H1 (cell line): ENCODE measurements at regions not wholly inside any gene's neighbourhood (a gene's known extent, or its start where the extent isn't known, plus 50 kb on each side); places are given as distances from the start of the nearest gene placed in this dataset.

Experiments
- CTCF ChIA-PET: fragments of 300-600 bp; sonication (Branson Sonifier 250); formaldehyde crosslinking; loops from one replicate; lab custom pipeline; 2021; ENCODE audit not compliant: partially characterized antibody; lab: Charles Lee
- POLR2A ChIA-PET: fragments of 300-600 bp; sonication (Branson Sonifier 250); formaldehyde crosslinking; loops from one replicate; lab custom pipeline; 2021; ENCODE audit warnings: inconsistent platforms; ENCODE audit not compliant: partially characterized antibody; lab: Charles Lee
- DNase-seq, 2 experiments: peaks; one replicate each; pipeline versions ENCODE4 v3.0.0 to v3.0.0-alpha.2; 2010 to 2022; ENCODE audit warnings: low spot score in 2 of 2, low read depth in 1 of 2, mixed read lengths in 1 of 2
- FAIRE-seq: peaks from 2 replicates; lab custom pipeline; 2011; peaks lifted over from hg19 to GRCh38; lab: Jason Lieb, UNC
- H2AFZ ChIP-seq: 2 replicates; pipeline ENCODE4 v1.8.1; 2012; ENCODE audit warnings: low read length, inconsistent platforms
- H2AK5ac ChIP-seq: 2 replicates; pipeline ENCODE4 v1.6.1; 2013; ENCODE audit warnings: low read depth, low read length
- H2BK120ac ChIP-seq: replicated peaks from 2 replicates; pipeline ENCODE3; 2013; ENCODE audit warnings: low read depth, low read length, inconsistent platforms
- H2BK12ac ChIP-seq: 2 replicates; pipeline ENCODE4 v1.6.1; 2013; ENCODE audit warnings: low read depth, low read length
- H2BK15ac ChIP-seq: 2 replicates; pipeline ENCODE4 v1.6.1; 2013; ENCODE audit warnings: low read length
- H2BK20ac ChIP-seq: 2 replicates; pipeline ENCODE4 v1.6.1; 2013; ENCODE audit warnings: low read length
- H2BK5ac ChIP-seq: 2 replicates; pipeline ENCODE4 v1.6.1; 2013; ENCODE audit warnings: low read depth, low read length
- H3K14ac ChIP-seq: 2 replicates; pipeline ENCODE4 v1.6.1; 2013; ENCODE audit warnings: inconsistent platforms; ENCODE audit not compliant: insufficient read length
- H3K18ac ChIP-seq: 2 replicates; pipeline ENCODE4 v1.6.1; 2013; ENCODE audit warnings: low read length; ENCODE audit errors: extremely low read depth
- H3K23ac ChIP-seq: 2 replicates; pipeline ENCODE4 v1.6.1; 2013; ENCODE audit warnings: inconsistent platforms; ENCODE audit not compliant: insufficient read length
- H3K23me2 ChIP-seq: 2 replicates; pipeline ENCODE4 v1.6.1; 2013; ENCODE audit warnings: low read depth, low read length
- H3K27ac ChIP-seq: 2 replicates; pipeline ENCODE4 v1.6.1; 2011; ENCODE audit warnings: low read depth, low read length, inconsistent platforms
- H3K27me3 ChIP-seq, 4 experiments: replicated peaks in 1 of 4; 1 replicate in 1 of 4; 2 replicates in 3 of 4; pipeline versions ENCODE4 v1.6.1 to v1.8.1; 2011 to 2013; ENCODE audit warnings: low read length in 3 of 4, mild to moderate bottlenecking in 3 of 4, inconsistent platforms in 2 of 4, mixed read lengths in 2 of 4, moderate library complexity in 1 of 4; ENCODE audit not compliant: control insufficient read depth in 3 of 4, insufficient read depth in 3 of 4; ENCODE audit errors: extremely low read depth in 1 of 4
- H3K36me3 ChIP-seq, 4 experiments: 2 replicates each; pipeline versions ENCODE4 v1.6.1 to v1.8.1; 2011 to 2013; ENCODE audit warnings: mild to moderate bottlenecking in 4 of 4, low read length in 3 of 4, moderate library complexity in 2 of 4, control low read depth in 1 of 4, inconsistent platforms in 1 of 4; ENCODE audit not compliant: insufficient read depth in 4 of 4, control insufficient read depth in 2 of 4
- H3K4ac ChIP-seq: replicated peaks from 2 replicates; pipeline ENCODE3; 2013; ENCODE audit warnings: low read length, low read depth, mixed read lengths, inconsistent platforms; ENCODE audit not compliant: insufficient read length
- H3K4me1 ChIP-seq, 4 experiments: replicated peaks in 1 of 4; 1 replicate in 1 of 4; 2 replicates in 3 of 4; pipeline versions ENCODE4 v1.6.1 to v1.8.1; 2011 to 2013; ENCODE audit warnings: low read length in 3 of 4, inconsistent platforms in 2 of 4, mixed read lengths in 1 of 4; ENCODE audit not compliant: insufficient read depth in 4 of 4, control insufficient read depth in 3 of 4
- H3K4me2 ChIP-seq, 2 experiments: 2 replicates each; pipeline versions ENCODE4 v1.6.1 to v1.8.1; 2011 to 2013; ENCODE audit warnings: low read depth in 2 of 2, low read length in 2 of 2, control low read depth in 1 of 2, inconsistent platforms in 1 of 2, mild to moderate bottlenecking in 1 of 2; ENCODE audit not compliant: insufficient read depth in 1 of 2
- H3K4me3 ChIP-seq, 4 experiments: fragments of 200-600, 300-600 bp in 1 of 4; sonication (generic), shearing (Covaris generic), sonication (Bioruptor Twin) in 1 of 4; 2 replicates each; pipeline versions ENCODE4 v1.5.1 to v1.8.1; 2011 to 2016; ENCODE audit warnings: low read length in 4 of 4, low read depth in 3 of 4, control low read depth in 2 of 4, inconsistent platforms in 2 of 4, mild to moderate bottlenecking in 2 of 4, mixed read lengths in 1 of 4, moderate library complexity in 1 of 4; ENCODE audit not compliant: insufficient read depth in 2 of 4; ENCODE audit errors: extremely low read depth in 1 of 4
- H3K56ac ChIP-seq: replicated peaks from 2 replicates; pipeline ENCODE3; 2013; ENCODE audit warnings: low read depth, mild to moderate bottlenecking, mixed read lengths, low read length, inconsistent platforms; ENCODE audit not compliant: insufficient read length
- H3K79me1 ChIP-seq: 2 replicates; pipeline ENCODE4 v1.6.1; 2013; ENCODE audit warnings: low read depth, low read length, control low read depth
- H3K79me2 ChIP-seq, 2 experiments: 2 replicates each; pipeline versions ENCODE4 v1.6.1 to v1.8.1; 2012 to 2013; ENCODE audit warnings: low read length in 2 of 2, mild to moderate bottlenecking in 2 of 2, inconsistent platforms in 1 of 2; ENCODE audit not compliant: insufficient read depth in 2 of 2, control insufficient read depth in 1 of 2
- H3K9ac ChIP-seq, 4 experiments: replicated peaks in 1 of 4; 1 replicate in 1 of 4; 2 replicates in 3 of 4; pipeline versions ENCODE4 v1.6.1 to v1.8.1; 2011 to 2013; ENCODE audit warnings: low read depth in 3 of 4, low read length in 3 of 4, control low read depth in 2 of 4, mild to moderate bottlenecking in 2 of 4, moderate library complexity in 2 of 4, inconsistent platforms in 1 of 4; ENCODE audit errors: extremely low read depth in 1 of 4
- H3K9me3 ChIP-seq, 2 experiments: 2 replicates each; pipeline versions ENCODE4 v1.6.1 to v1.8.1; 2012 to 2013; ENCODE audit warnings: mild to moderate bottlenecking in 2 of 2, moderate library complexity in 2 of 2, control low read depth in 1 of 2, inconsistent platforms in 1 of 2, low read depth in 1 of 2, low read length in 1 of 2, mixed read lengths in 1 of 2; ENCODE audit not compliant: insufficient read depth in 2 of 2
- H4K20me1 ChIP-seq, 2 experiments: replicated peaks in 1 of 2; 2 replicates each; pipeline versions ENCODE3 to v1.8.1; 2011 to 2013; ENCODE audit warnings: inconsistent platforms in 2 of 2, low read length in 2 of 2, mild to moderate bottlenecking in 1 of 2; ENCODE audit not compliant: insufficient read depth in 2 of 2, control insufficient read depth in 1 of 2
- H4K5ac ChIP-seq: 2 replicates; pipeline ENCODE4 v1.6.1; 2013; ENCODE audit warnings: low read length, low read depth, mixed read lengths, inconsistent platforms; ENCODE audit not compliant: insufficient read length
- H4K8ac ChIP-seq: 2 replicates; pipeline ENCODE4 v1.8.0; 2013; ENCODE audit warnings: mild to moderate bottlenecking, moderate library complexity, low read length, inconsistent platforms; ENCODE audit not compliant: insufficient read depth; ENCODE audit errors: extremely low read depth
- H4K91ac ChIP-seq: replicated peaks from 2 replicates; pipeline ENCODE3; 2013; ENCODE audit warnings: low read length, mixed read lengths, inconsistent platforms; ENCODE audit not compliant: insufficient read length
- CREB1 ChIP-seq: IDR thresholded peaks from 2 replicates; pipeline ENCODE4 v1.6.1; 2012; ENCODE audit warnings: inconsistent platforms
- EGR1 ChIP-seq: IDR thresholded peaks from 2 replicates; pipeline ENCODE4 v1.6.1; 2011; ENCODE audit warnings: low read depth, low read length, borderline replicate concordance
- JUND ChIP-seq: IDR thresholded peaks from 2 replicates; pipeline ENCODE4 v1.6.1; 2011; ENCODE audit warnings: mild to moderate bottlenecking, improper control_type of control experiment, low read length
- KDM1A ChIP-seq: fragments of 200-600, 300-600 bp; sonication (generic); IDR thresholded peaks from 2 replicates; pipeline ENCODE4 v1.7.1; 2016; ENCODE audit warnings: mild to moderate bottlenecking, low read length, borderline replicate concordance
- MAX ChIP-seq: IDR thresholded peaks from 2 replicates; pipeline ENCODE4 v1.6.1; 2012; ENCODE audit warnings: inconsistent platforms
- NANOG ChIP-seq: IDR thresholded peaks from 2 replicates; pipeline ENCODE4 v1.6.1; 2011; ENCODE audit warnings: low read length, low read depth, mild to moderate bottlenecking, inconsistent platforms; ENCODE audit not compliant: insufficient read depth, poor library complexity, severe bottlenecking
- POLR2AphosphoS5 ChIP-seq: IDR thresholded peaks from 2 replicates; pipeline ENCODE4 v1.6.1; 2011; ENCODE audit warnings: low read depth, low read length
- RAD21 ChIP-seq, 2 experiments: IDR thresholded peaks in 1 of 2; conservative IDR thresholded peaks in 1 of 2; 2 replicates each; pipeline ENCODE4 v1.6.1; 2011; ENCODE audit warnings: low read depth in 2 of 2, low read length in 2 of 2, improper control_type of control experiment in 1 of 2, inconsistent platforms in 1 of 2, mild to moderate bottlenecking in 1 of 2, moderate library complexity in 1 of 2
- SP4 ChIP-seq: IDR thresholded peaks from 2 replicates; pipeline ENCODE4 v1.6.1; 2012; ENCODE audit warnings: low read length, inconsistent platforms
- SUZ12 ChIP-seq: fragments of 200-600 bp; sonication (generic); IDR thresholded peaks from 2 replicates; pipeline ENCODE4 v1.6.1; 2012; ENCODE audit warnings: mild to moderate bottlenecking, inconsistent platforms, low read length, moderate library complexity, mixed read lengths
- TAF7 ChIP-seq: optimal IDR thresholded peaks from 2 replicates; pipeline ENCODE3; 2011; ENCODE audit warnings: low read depth, mild to moderate bottlenecking, inconsistent platforms, low read length, moderate library complexity, borderline replicate concordance
- TCF12 ChIP-seq: IDR thresholded peaks from 2 replicates; pipeline ENCODE4 v1.6.1; 2011; ENCODE audit warnings: low read depth, mild to moderate bottlenecking, low read length
- WGBS, 2 experiments: shearing (Covaris generic) in 1 of 2; methylation state at CpG; one replicate each; pipeline versions ENCODE4 v1.1.6 to v1.1.7; 2013 to 2015; ENCODE audit warnings: low lambda C conversion rate in 2 of 2, mixed read lengths in 2 of 2, inconsistent platforms in 1 of 2, low coverage in 1 of 2, missing lambda C conversion rate in 1 of 2; ENCODE audit not compliant: insufficient replicate concordance in 2 of 2, insufficient coverage in 1 of 2, insufficient read length in 1 of 2; ENCODE audit errors: extremely low coverage in 1 of 2, missing lambda C conversion rate in 1 of 2; 5-methylcytosine and 5-hydroxymethylcytosine counted together

- Histone ChIP-seq H3K79me1 (no peaks in the 10 kb centered on the region), H2BK15ac (no peak overlapping the region), H2BK12ac (no peak overlapping the region), H3K36me3 (no peaks in the 10 kb centered on the region), H4K91ac (no peak overlapping the region), H4K20me1 (peaks cover 0 to 10% of the 10 kb centered on the region in 2 experiments), H3K9ac (no peak overlapping the region), H2BK5ac (no peak overlapping the region), H3K4me3 (no peak overlapping the region), H2AK5ac (no peak overlapping the region), H3K79me2 (no peaks in the 10 kb centered on the region), H3K23me2 (no peaks in the 10 kb centered on the region), H3K14ac (no peak overlapping the region), H3K27ac (no peak overlapping the region), H4K5ac (no peak overlapping the region), H4K8ac (peak overlapping the region; percentile 91; the same call in 1 of the 2 replicates), H3K23ac (no peak overlapping the region), H2BK120ac (no peak overlapping the region), H3K4ac (no peak overlapping the region), H3K9me3 (no peaks in the 10 kb centered on the region), H3K18ac (no peak overlapping the region), H3K4me2 (peak overlapping the region in 1 of 2 experiments; percentile 50; a peak in 1 of 4 replicates), H2BK20ac (no peak overlapping the region), H3K4me1 (peaks cover 0 to 6% (median 0%) of the 10 kb centered on the region in 4 experiments; a peak in 1 of 7 replicates), H3K56ac (no peak overlapping the region), H2AFZ (no peak overlapping the region), H3K27me3 (peaks cover 19 to 54% (median 52%) of the 10 kb centered on the region in 4 experiments)
- 9 to 100% methylated on average over 1 to 16 of the region's 16 CpGs for WGBS, 2 experiments
- ChIA-PET CTCF (interaction anchor here (0.5 to 5.3 kb wide), 64 partner anchors 12 to 1110 kb away, joined by 3 to 69 read pairs (median 4); no protein-coding TSS in a partner anchor), POLR2A (interaction anchor here (1.1 kb wide), 1 partner anchor 35 kb away, joined by 3 read pairs; no protein-coding TSS in a partner anchor)
- FAIRE-seq (peak; percentile 86), DNase-seq (peak; percentile 31 to 93)
- TF ChIP-seq NANOG (no peak), TAF7 (peak; percentile 32), TCF12 (peak; percentile 80; the same call in 1 of the 2 replicates), MAX (0 out of 2 replicates have a peak, but pooled peaks have one; percentile 30), EGR1 (0 out of 2 replicates have a peak, but pooled peaks have one; percentile 39), RAD21 (IDR thresholded peaks at IDR 0.05 in 1 of 2, conservative IDR thresholded peaks at IDR 0.05 in 1 of 2; ENCODE audit: low read depth in 2 of 2, low read length in 2 of 2) (peak; percentile 99 to 100), SP4 (0 out of 2 replicates have a peak, but pooled peaks have one; percentile 45), CREB1 (no peak), POLR2AphosphoS5 (peak; percentile 81), KDM1A (0 out of 2 replicates have a peak, but pooled peaks have one; percentile 34), SUZ12 (no peak), JUND (peak; percentile 51)
These were observed 75.9 kb upstream of the PRR5 start for GRCh38 chr22:44625981-44626687.
